WTC11 (cell line): ENCODE measurements at regions not wholly inside any gene's neighbourhood (a gene's known extent, or its start where the extent isn't known, plus 50 kb on each side); places are given as distances from the start of the nearest gene placed in this dataset.

Experiments
- ATAC-seq: fragments of 200-7000 bp; cut with Tn5 transposase; 2 replicates; pipeline ENCODE4 v1.10.0; 2021; ENCODE audit warnings: mild to moderate bottlenecking, moderate library complexity
- CTCF ChIA-PET: fragments of 300-600 bp; sonication (Branson Sonifier 250); formaldehyde crosslinking; loops from one replicate; lab custom pipeline; 2021; ENCODE audit warnings: antibody characterized with exemption; lab: Charles Lee
- POLR2A ChIA-PET: fragments of 350-600 bp; sonication (Branson Sonifier 250); formaldehyde crosslinking; loops from one replicate; lab custom pipeline; 2021; ENCODE audit warnings: antibody characterized with exemption; lab: Charles Lee
- DNase-seq: peaks from one replicate; pipeline ENCODE4 v3.0.0; 2021; ENCODE audit warnings: low spot score
- H3K27ac Mint-ChIP-seq: 2 replicates; pipeline ENCODE4 v1.8.0; 2021; ENCODE audit warnings: mixed read lengths
- H3K27me3 Mint-ChIP-seq: 2 replicates; pipeline ENCODE4 v1.8.0; 2021; ENCODE audit warnings: low read depth, mild to moderate bottlenecking, moderate library complexity, mixed read lengths
- H3K36me3 Mint-ChIP-seq: 2 replicates; pipeline ENCODE4 v1.8.0; 2021; ENCODE audit warnings: mixed read lengths
- H3K4me1 Mint-ChIP-seq: 2 replicates; pipeline ENCODE4 v1.8.0; 2022; ENCODE audit warnings: mixed read lengths
- H3K4me3 Mint-ChIP-seq: 2 replicates; pipeline ENCODE4 v1.8.0; 2021; ENCODE audit warnings: mild to moderate bottlenecking, moderate library complexity, mixed read lengths
- H3K9me3 Mint-ChIP-seq: 2 replicates; pipeline ENCODE4 v1.8.0; 2021; ENCODE audit warnings: mixed read lengths
- ATF1 ChIP-seq: sonication (generic); formaldehyde crosslinking; IDR thresholded peaks from 2 replicates; pipeline ENCODE4 v1.8.1; 2023; ENCODE audit warnings: mild to moderate bottlenecking, moderate library complexity, missing genetic modification reagents
- FOXJ3 ChIP-seq: sonication (generic); formaldehyde crosslinking; IDR thresholded peaks from 2 replicates; pipeline ENCODE4 v1.9.0; 2021; ENCODE audit warnings: missing genetic modification reagents, mild to moderate bottlenecking, borderline replicate concordance
- FOXP1 ChIP-seq: sonication (generic); formaldehyde crosslinking; IDR thresholded peaks from 2 replicates; pipeline ENCODE4 v1.8.0; 2022; ENCODE audit warnings: missing genetic modification reagents, mild to moderate bottlenecking, moderate library complexity, borderline replicate concordance
- GABPB1 ChIP-seq: sonication (generic); formaldehyde crosslinking; IDR thresholded peaks from 2 replicates; pipeline ENCODE4 v1.8.1; 2023; ENCODE audit warnings: mild to moderate bottlenecking, missing genetic modification reagents
- GRHL2 ChIP-seq: fragments of 250-450 bp; sonication (Bioruptor Pico); IDR thresholded peaks from 2 replicates; pipeline ENCODE4 v1.8.0; 2022; ENCODE audit warnings: mild to moderate bottlenecking, moderate library complexity; ENCODE audit not compliant: insufficient replicate concordance, severe bottlenecking
- HMGA2 ChIP-seq: fragments of 250-450 bp; sonication (Bioruptor Pico); IDR thresholded peaks from 2 replicates; pipeline ENCODE4 v1.4.0; 2021; ENCODE audit warnings: mild to moderate bottlenecking, moderate library complexity
- IRF1 ChIP-seq: sonication (generic); formaldehyde crosslinking; IDR thresholded peaks from 2 replicates; pipeline ENCODE4 v1.8.0; 2023; ENCODE audit warnings: missing genetic modification reagents
- JAZF1 ChIP-seq: fragments of 250-450 bp; sonication (Bioruptor Pico); IDR thresholded peaks from 2 replicates; pipeline ENCODE4 v1.9.0; 2021; ENCODE audit warnings: moderate library complexity, mild to moderate bottlenecking, inconsistent platforms
- JUN ChIP-seq: sonication (generic); formaldehyde crosslinking; IDR thresholded peaks from 2 replicates; pipeline ENCODE4 v1.8.0; 2023; ENCODE audit warnings: mild to moderate bottlenecking, missing genetic modification reagents
- NR1H2 ChIP-seq: sonication (generic); formaldehyde crosslinking; IDR thresholded peaks from 2 replicates; pipeline ENCODE4 v1.9.0; 2021; ENCODE audit warnings: mild to moderate bottlenecking, moderate library complexity, missing genetic modification reagents
- NR3C1 ChIP-seq: sonication (generic); formaldehyde crosslinking; conservative IDR thresholded peaks from 2 replicates; pipeline ENCODE4 v1.8.1; 2023; ENCODE audit warnings: low read depth, mild to moderate bottlenecking, missing genetic modification reagents
- PRRX2 ChIP-seq: fragments of 250-450 bp; sonication (Bioruptor Pico); IDR thresholded peaks from 2 replicates; pipeline ENCODE4 v1.8.0; 2021; ENCODE audit warnings: mild to moderate bottlenecking
- SOX15 ChIP-seq: fragments of 250-450 bp; sonication (Bioruptor Pico); IDR thresholded peaks from 2 replicates; pipeline ENCODE4 v1.9.0; 2021; ENCODE audit warnings: mild to moderate bottlenecking
- SP1 ChIP-seq: sonication (generic); formaldehyde crosslinking; conservative IDR thresholded peaks from 2 replicates; pipeline ENCODE4 v1.8.1; 2022; ENCODE audit warnings: missing genetic modification reagents
- TEAD4 ChIP-seq: sonication (generic); formaldehyde crosslinking; IDR thresholded peaks from 2 replicates; pipeline ENCODE4 v1.8.0; 2022; ENCODE audit warnings: mild to moderate bottlenecking, missing genetic modification reagents
- ZBTB21 ChIP-seq: sonication (generic); formaldehyde crosslinking; IDR thresholded peaks from 2 replicates; pipeline ENCODE4 v1.8.1; 2023; ENCODE audit warnings: mild to moderate bottlenecking, missing genetic modification reagents, borderline replicate concordance
- ZNF138 ChIP-seq: sonication (generic); formaldehyde crosslinking; conservative IDR thresholded peaks from 2 replicates; pipeline ENCODE4 v1.8.1; 2022; ENCODE audit warnings: mild to moderate bottlenecking, moderate library complexity, missing genetic modification reagents
- ZNF219 ChIP-seq: sonication (generic); formaldehyde crosslinking; IDR thresholded peaks from 2 replicates; pipeline ENCODE4 v1.8.0; 2023; ENCODE audit warnings: missing genetic modification reagents, mild to moderate bottlenecking, borderline replicate concordance
- ZNF396 ChIP-seq: fragments of 250-450 bp; sonication (Bioruptor Pico); IDR thresholded peaks from 2 replicates; pipeline ENCODE4 v1.8.0; 2021; ENCODE audit warnings: mild to moderate bottlenecking, moderate library complexity, borderline replicate concordance
- ZNF532 ChIP-seq: fragments of 250-450 bp; sonication (Bioruptor Pico); IDR thresholded peaks from 2 replicates; pipeline ENCODE4 v1.9.0; 2021; ENCODE audit warnings: mild to moderate bottlenecking, borderline replicate concordance
- TF ChIP-seq, protein P1 (sequence below): sonication (generic); formaldehyde crosslinking; IDR thresholded peaks from 2 replicates; pipeline ENCODE4 v1.8.1; 2022; ENCODE audit warnings: mild to moderate bottlenecking, moderate library complexity, missing genetic modification reagents
- TF ChIP-seq, protein P2 (sequence below): sonication (generic); formaldehyde crosslinking; IDR thresholded peaks from 2 replicates; pipeline ENCODE4 v1.8.0; 2022; ENCODE audit warnings: mild to moderate bottlenecking, missing genetic modification reagents
- TF ChIP-seq, protein P3 (sequence below): fragments of 250-450 bp; sonication (Bioruptor Pico); IDR thresholded peaks from 2 replicates; pipeline ENCODE4 v1.9.0; 2021; ENCODE audit warnings: moderate library complexity, mild to moderate bottlenecking, inconsistent platforms, borderline replicate concordance

DNA sequence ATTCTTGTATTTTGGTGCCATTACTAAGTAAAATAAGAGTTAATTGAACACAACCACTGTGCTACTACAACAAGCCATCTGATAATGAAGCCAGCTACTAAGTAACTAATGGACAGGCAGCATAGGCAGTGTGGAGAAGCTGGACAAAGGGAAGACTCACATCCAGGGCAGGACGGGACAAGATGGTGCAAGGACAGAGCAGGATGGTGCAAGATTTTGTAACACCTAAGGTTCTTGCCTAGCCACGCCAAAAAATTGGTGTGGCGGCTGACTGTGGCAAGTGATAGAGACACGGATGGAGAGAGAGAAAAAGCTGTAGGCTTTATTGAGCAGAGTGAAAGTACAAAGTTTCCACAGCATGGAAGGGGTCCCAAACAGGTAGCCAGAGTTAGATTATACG lies 114.0 kb upstream of the VANGL1 start:
- Mint-ChIP-seq H3K27ac (peak overlapping the region; percentile 8; the same call in 1 of the 2 replicates), H3K9me3 (no peaks in the 10 kb centered on the region), H3K27me3 (no peaks in the 10 kb centered on the region), H3K36me3 (no peaks in the 10 kb centered on the region), H3K4me1 (peaks cover 67% of the 10 kb centered on the region), H3K4me3 (no peak overlapping the region)
- no peak for ATAC-seq
- TF ChIP-seq, protein P1, sequence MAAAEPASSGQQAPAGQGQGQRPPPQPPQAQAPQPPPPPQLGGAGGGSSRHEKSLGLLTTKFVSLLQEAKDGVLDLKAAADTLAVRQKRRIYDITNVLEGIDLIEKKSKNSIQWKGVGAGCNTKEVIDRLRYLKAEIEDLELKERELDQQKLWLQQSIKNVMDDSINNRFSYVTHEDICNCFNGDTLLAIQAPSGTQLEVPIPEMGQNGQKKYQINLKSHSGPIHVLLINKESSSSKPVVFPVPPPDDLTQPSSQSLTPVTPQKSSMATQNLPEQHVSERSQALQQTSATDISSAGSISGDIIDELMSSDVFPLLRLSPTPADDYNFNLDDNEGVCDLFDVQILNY (CRISPR knock-in tag): no peak
- no peak for DNase-seq
- ChIA-PET POLR2A (interaction anchor here (0.6 kb wide), 1 partner anchor 307 kb away, joined by 3 read pairs; no protein-coding TSS in a partner anchor), CTCF (no interaction called here)

DNA sequence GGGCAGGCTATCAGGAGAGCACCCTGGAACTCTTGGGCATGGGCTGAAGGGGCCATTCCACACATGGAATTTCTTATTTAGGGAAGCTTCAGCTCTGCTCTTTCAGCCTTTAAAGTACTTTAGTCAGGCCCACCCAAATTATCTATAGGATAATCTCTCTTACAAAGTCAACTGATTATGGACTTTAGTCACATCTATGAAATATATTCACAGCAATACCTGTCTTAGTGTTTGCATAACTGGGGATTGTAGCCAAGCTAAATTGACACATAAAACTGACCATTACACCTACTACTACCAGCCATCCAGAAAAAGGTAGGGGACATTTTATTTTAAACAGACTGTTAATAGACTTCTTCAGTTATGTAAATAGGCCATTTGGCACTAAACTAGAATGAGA lies 114.9 kb upstream of the VANGL1 start:
- Mint-ChIP-seq H3K9me3 (no peaks in the 10 kb centered on the region), H3K36me3 (no peaks in the 10 kb centered on the region), H3K4me3 (no peak overlapping the region), H3K4me1 (peaks cover 58% of the 10 kb centered on the region), H3K27me3 (no peaks in the 10 kb centered on the region), H3K27ac (no peak overlapping the region)
- DNase-seq (no peak), ATAC-seq (0 out of 2 replicates have a peak, but pooled peaks have one; percentile 28)
- POLR2A ChIA-PET: no interaction called here
- TF ChIP-seq ZNF138 (CRISPR knock-in tag) (no peak), GABPB1 (no peak), JUN (no peak), ZNF532 (no peak), FOXJ3 (CRISPR knock-in tag) (no peak), PRRX2 (no peak), FOXP1 (no peak), SP1 (no peak), ZBTB21 (CRISPR knock-in tag) (no peak), NR3C1 (CRISPR knock-in tag) (no peak), ATF1 (CRISPR knock-in tag) (no peak), NR1H2 (CRISPR knock-in tag) (no peak), JAZF1 (CRISPR knock-in tag) (no peak), IRF1 (CRISPR knock-in tag) (no peak)
- TF ChIP-seq, protein P2, sequence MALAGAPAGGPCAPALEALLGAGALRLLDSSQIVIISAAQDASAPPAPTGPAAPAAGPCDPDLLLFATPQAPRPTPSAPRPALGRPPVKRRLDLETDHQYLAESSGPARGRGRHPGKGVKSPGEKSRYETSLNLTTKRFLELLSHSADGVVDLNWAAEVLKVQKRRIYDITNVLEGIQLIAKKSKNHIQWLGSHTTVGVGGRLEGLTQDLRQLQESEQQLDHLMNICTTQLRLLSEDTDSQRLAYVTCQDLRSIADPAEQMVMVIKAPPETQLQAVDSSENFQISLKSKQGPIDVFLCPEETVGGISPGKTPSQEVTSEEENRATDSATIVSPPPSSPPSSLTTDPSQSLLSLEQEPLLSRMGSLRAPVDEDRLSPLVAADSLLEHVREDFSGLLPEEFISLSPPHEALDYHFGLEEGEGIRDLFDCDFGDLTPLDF: no peak
- CTCF ChIA-PET: interaction anchor here (1.0 to 2.2 kb wide), 4 partner anchors 9 to 344 kb away, joined by 3 to 9 read pairs (median 3); no protein-coding TSS in a partner anchor

GRCh38 chr1:115524236-115524635 lies 117.5 kb upstream of the VANGL1 start:
- Mint-ChIP-seq H3K27ac (no peak overlapping the region), H3K27me3 (no peaks in the 10 kb centered on the region), H3K4me3 (no peak overlapping the region), H3K36me3 (no peaks in the 10 kb centered on the region), H3K9me3 (no peaks in the 10 kb centered on the region), H3K4me1 (peaks cover 45% of the 10 kb centered on the region)
- CTCF ChIA-PET: interaction anchor here (1.5 kb wide), 1 partner anchor 71 kb away, joined by 6 read pairs; no protein-coding TSS in a partner anchor
- no peak for ATAC-seq
- no peak for DNase-seq
- TF ChIP-seq ZNF396 (CRISPR knock-in tag) (no peak), SOX15 (CRISPR knock-in tag) (no peak), HMGA2 (no peak), ZNF219 (CRISPR knock-in tag) (no peak), GRHL2 (CRISPR knock-in tag) (no peak), TEAD4 (CRISPR knock-in tag) (no peak), JAZF1 (CRISPR knock-in tag) (no peak)
- TF ChIP-seq, protein P3, sequence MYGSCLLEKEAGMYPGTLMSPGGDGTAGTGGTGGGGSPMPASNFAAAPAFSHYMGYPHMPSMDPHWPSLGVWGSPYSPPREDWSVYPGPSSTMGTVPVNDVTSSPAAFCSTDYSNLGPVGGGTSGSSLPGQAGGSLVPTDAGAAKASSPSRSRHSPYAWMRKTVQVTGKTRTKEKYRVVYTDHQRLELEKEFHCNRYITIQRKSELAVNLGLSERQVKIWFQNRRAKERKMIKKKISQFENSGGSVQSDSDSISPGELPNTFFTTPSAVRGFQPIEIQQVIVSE: no peak
- POLR2A ChIA-PET: interaction anchor here (0.6 kb wide), 1 partner anchor 162 kb away, joined by 3 read pairs; no protein-coding TSS in a partner anchor
